ENCODE measurements at regions not wholly inside any gene's neighbourhood (a gene's known extent, or its start where the extent isn't known, plus 50 kb on each side); places are given as distances from the start of the nearest gene placed in this dataset.

DNA sequence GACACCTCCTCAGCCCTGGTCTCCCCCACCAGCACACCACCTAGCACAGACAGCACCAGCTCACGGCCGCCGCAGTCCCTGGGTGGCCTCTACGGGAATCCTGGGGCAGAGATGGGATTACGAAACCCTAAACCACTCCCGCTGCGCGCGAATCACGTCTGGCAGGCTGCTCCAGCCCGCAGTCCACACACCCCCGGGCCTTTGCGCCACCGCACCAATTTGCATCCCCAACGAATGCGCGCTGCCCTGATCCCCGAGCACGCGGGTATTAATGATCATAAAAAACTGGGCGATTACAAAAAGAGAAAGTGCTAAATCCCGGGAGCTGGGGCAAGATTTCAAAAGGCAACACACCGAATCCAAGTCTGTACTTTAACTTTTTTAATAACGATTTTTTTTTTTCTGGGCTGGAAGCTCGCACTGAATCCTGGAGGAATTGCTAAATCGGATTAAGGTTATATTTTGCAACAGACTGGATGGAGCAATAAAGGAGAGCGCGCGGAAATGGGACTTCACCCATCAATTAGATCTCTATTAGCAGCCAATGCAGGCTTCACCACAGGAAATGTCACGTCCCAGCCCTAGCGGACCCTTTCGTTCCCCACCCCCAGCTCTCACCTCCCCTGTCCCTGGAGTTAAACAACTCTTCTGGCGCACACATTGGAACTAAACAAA is 69.8 kb upstream of the TMEM33 start:
- TF ChIP-seq, protein P1, sequence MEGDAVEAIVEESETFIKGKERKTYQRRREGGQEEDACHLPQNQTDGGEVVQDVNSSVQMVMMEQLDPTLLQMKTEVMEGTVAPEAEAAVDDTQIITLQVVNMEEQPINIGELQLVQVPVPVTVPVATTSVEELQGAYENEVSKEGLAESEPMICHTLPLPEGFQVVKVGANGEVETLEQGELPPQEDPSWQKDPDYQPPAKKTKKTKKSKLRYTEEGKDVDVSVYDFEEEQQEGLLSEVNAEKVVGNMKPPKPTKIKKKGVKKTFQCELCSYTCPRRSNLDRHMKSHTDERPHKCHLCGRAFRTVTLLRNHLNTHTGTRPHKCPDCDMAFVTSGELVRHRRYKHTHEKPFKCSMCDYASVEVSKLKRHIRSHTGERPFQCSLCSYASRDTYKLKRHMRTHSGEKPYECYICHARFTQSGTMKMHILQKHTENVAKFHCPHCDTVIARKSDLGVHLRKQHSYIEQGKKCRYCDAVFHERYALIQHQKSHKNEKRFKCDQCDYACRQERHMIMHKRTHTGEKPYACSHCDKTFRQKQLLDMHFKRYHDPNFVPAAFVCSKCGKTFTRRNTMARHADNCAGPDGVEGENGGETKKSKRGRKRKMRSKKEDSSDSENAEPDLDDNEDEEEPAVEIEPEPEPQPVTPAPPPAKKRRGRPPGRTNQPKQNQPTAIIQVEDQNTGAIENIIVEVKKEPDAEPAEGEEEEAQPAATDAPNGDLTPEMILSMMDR (IDR thresholded peaks at IDR 0.05), result no peak
- no peak for TF ChIP-seq POLR2A (IDR thresholded peaks at IDR 0.05)
